H1 (cell line): ENCODE measurements at regions not wholly inside any gene's neighbourhood (a gene's known extent, or its start where the extent isn't known, plus 50 kb on each side); places are given as distances from the start of the nearest gene placed in this dataset.

Experiments used
- CTCF ChIA-PET: fragments of 300-600 bp; sonication (Branson Sonifier 250); formaldehyde crosslinking; loops from one replicate; lab custom pipeline; 2021; ENCODE audit not compliant: partially characterized antibody; lab: Charles Lee
- POLR2A ChIA-PET: fragments of 300-600 bp; sonication (Branson Sonifier 250); formaldehyde crosslinking; loops from one replicate; lab custom pipeline; 2021; ENCODE audit warnings: inconsistent platforms; ENCODE audit not compliant: partially characterized antibody; lab: Charles Lee
- DNase-seq, 2 experiments: peaks; one replicate each; pipeline versions ENCODE4 v3.0.0 to v3.0.0-alpha.2; 2010 to 2022; ENCODE audit warnings: low spot score in 2 of 2, low read depth in 1 of 2, mixed read lengths in 1 of 2
- FAIRE-seq: peaks from 2 replicates; lab custom pipeline; 2011; peaks lifted over from hg19 to GRCh38; lab: Jason Lieb, UNC
- H2AFZ ChIP-seq: 2 replicates; pipeline ENCODE4 v1.8.1; 2012; ENCODE audit warnings: low read length, inconsistent platforms
- H2AK5ac ChIP-seq: 2 replicates; pipeline ENCODE4 v1.6.1; 2013; ENCODE audit warnings: low read depth, low read length
- H2BK120ac ChIP-seq: replicated peaks from 2 replicates; pipeline ENCODE3; 2013; ENCODE audit warnings: low read depth, low read length, inconsistent platforms
- H2BK12ac ChIP-seq: 2 replicates; pipeline ENCODE4 v1.6.1; 2013; ENCODE audit warnings: low read depth, low read length
- H2BK15ac ChIP-seq: 2 replicates; pipeline ENCODE4 v1.6.1; 2013; ENCODE audit warnings: low read length
- H2BK20ac ChIP-seq: 2 replicates; pipeline ENCODE4 v1.6.1; 2013; ENCODE audit warnings: low read length
- H2BK5ac ChIP-seq: 2 replicates; pipeline ENCODE4 v1.6.1; 2013; ENCODE audit warnings: low read depth, low read length
- H3K14ac ChIP-seq: 2 replicates; pipeline ENCODE4 v1.6.1; 2013; ENCODE audit warnings: inconsistent platforms; ENCODE audit not compliant: insufficient read length
- H3K18ac ChIP-seq: 2 replicates; pipeline ENCODE4 v1.6.1; 2013; ENCODE audit warnings: low read length; ENCODE audit errors: extremely low read depth
- H3K23ac ChIP-seq: 2 replicates; pipeline ENCODE4 v1.6.1; 2013; ENCODE audit warnings: inconsistent platforms; ENCODE audit not compliant: insufficient read length
- H3K23me2 ChIP-seq: 2 replicates; pipeline ENCODE4 v1.6.1; 2013; ENCODE audit warnings: low read depth, low read length
- H3K27ac ChIP-seq: 2 replicates; pipeline ENCODE4 v1.6.1; 2011; ENCODE audit warnings: low read depth, low read length, inconsistent platforms
- H3K27me3 ChIP-seq, 4 experiments: replicated peaks in 1 of 4; 1 replicate in 1 of 4; 2 replicates in 3 of 4; pipeline versions ENCODE4 v1.6.1 to v1.8.1; 2011 to 2013; ENCODE audit warnings: low read length in 3 of 4, mild to moderate bottlenecking in 3 of 4, inconsistent platforms in 2 of 4, mixed read lengths in 2 of 4, moderate library complexity in 1 of 4; ENCODE audit not compliant: control insufficient read depth in 3 of 4, insufficient read depth in 3 of 4; ENCODE audit errors: extremely low read depth in 1 of 4
- H3K36me3 ChIP-seq, 4 experiments: 2 replicates each; pipeline versions ENCODE4 v1.6.1 to v1.8.1; 2011 to 2013; ENCODE audit warnings: mild to moderate bottlenecking in 4 of 4, low read length in 3 of 4, moderate library complexity in 2 of 4, control low read depth in 1 of 4, inconsistent platforms in 1 of 4; ENCODE audit not compliant: insufficient read depth in 4 of 4, control insufficient read depth in 2 of 4
- H3K4ac ChIP-seq: replicated peaks from 2 replicates; pipeline ENCODE3; 2013; ENCODE audit warnings: low read length, low read depth, mixed read lengths, inconsistent platforms; ENCODE audit not compliant: insufficient read length
- H3K4me1 ChIP-seq, 4 experiments: replicated peaks in 1 of 4; 1 replicate in 1 of 4; 2 replicates in 3 of 4; pipeline versions ENCODE4 v1.6.1 to v1.8.1; 2011 to 2013; ENCODE audit warnings: low read length in 3 of 4, inconsistent platforms in 2 of 4, mixed read lengths in 1 of 4; ENCODE audit not compliant: insufficient read depth in 4 of 4, control insufficient read depth in 3 of 4
- H3K4me2 ChIP-seq, 2 experiments: 2 replicates each; pipeline versions ENCODE4 v1.6.1 to v1.8.1; 2011 to 2013; ENCODE audit warnings: low read depth in 2 of 2, low read length in 2 of 2, control low read depth in 1 of 2, inconsistent platforms in 1 of 2, mild to moderate bottlenecking in 1 of 2; ENCODE audit not compliant: insufficient read depth in 1 of 2
- H3K4me3 ChIP-seq, 4 experiments: fragments of 200-600, 300-600 bp in 1 of 4; sonication (generic), shearing (Covaris generic), sonication (Bioruptor Twin) in 1 of 4; 2 replicates each; pipeline versions ENCODE4 v1.5.1 to v1.8.1; 2011 to 2016; ENCODE audit warnings: low read length in 4 of 4, low read depth in 3 of 4, control low read depth in 2 of 4, inconsistent platforms in 2 of 4, mild to moderate bottlenecking in 2 of 4, mixed read lengths in 1 of 4, moderate library complexity in 1 of 4; ENCODE audit not compliant: insufficient read depth in 2 of 4; ENCODE audit errors: extremely low read depth in 1 of 4
- H3K56ac ChIP-seq: replicated peaks from 2 replicates; pipeline ENCODE3; 2013; ENCODE audit warnings: low read depth, mild to moderate bottlenecking, mixed read lengths, low read length, inconsistent platforms; ENCODE audit not compliant: insufficient read length
- H3K79me1 ChIP-seq: 2 replicates; pipeline ENCODE4 v1.6.1; 2013; ENCODE audit warnings: low read depth, low read length, control low read depth
- H3K79me2 ChIP-seq, 2 experiments: 2 replicates each; pipeline versions ENCODE4 v1.6.1 to v1.8.1; 2012 to 2013; ENCODE audit warnings: low read length in 2 of 2, mild to moderate bottlenecking in 2 of 2, inconsistent platforms in 1 of 2; ENCODE audit not compliant: insufficient read depth in 2 of 2, control insufficient read depth in 1 of 2
- H3K9ac ChIP-seq, 4 experiments: replicated peaks in 1 of 4; 1 replicate in 1 of 4; 2 replicates in 3 of 4; pipeline versions ENCODE4 v1.6.1 to v1.8.1; 2011 to 2013; ENCODE audit warnings: low read depth in 3 of 4, low read length in 3 of 4, control low read depth in 2 of 4, mild to moderate bottlenecking in 2 of 4, moderate library complexity in 2 of 4, inconsistent platforms in 1 of 4; ENCODE audit errors: extremely low read depth in 1 of 4
- H3K9me3 ChIP-seq, 2 experiments: 2 replicates each; pipeline versions ENCODE4 v1.6.1 to v1.8.1; 2012 to 2013; ENCODE audit warnings: mild to moderate bottlenecking in 2 of 2, moderate library complexity in 2 of 2, control low read depth in 1 of 2, inconsistent platforms in 1 of 2, low read depth in 1 of 2, low read length in 1 of 2, mixed read lengths in 1 of 2; ENCODE audit not compliant: insufficient read depth in 2 of 2
- H4K20me1 ChIP-seq, 2 experiments: replicated peaks in 1 of 2; 2 replicates each; pipeline versions ENCODE3 to v1.8.1; 2011 to 2013; ENCODE audit warnings: inconsistent platforms in 2 of 2, low read length in 2 of 2, mild to moderate bottlenecking in 1 of 2; ENCODE audit not compliant: insufficient read depth in 2 of 2, control insufficient read depth in 1 of 2
- H4K5ac ChIP-seq: 2 replicates; pipeline ENCODE4 v1.6.1; 2013; ENCODE audit warnings: low read length, low read depth, mixed read lengths, inconsistent platforms; ENCODE audit not compliant: insufficient read length
- H4K8ac ChIP-seq: 2 replicates; pipeline ENCODE4 v1.8.0; 2013; ENCODE audit warnings: mild to moderate bottlenecking, moderate library complexity, low read length, inconsistent platforms; ENCODE audit not compliant: insufficient read depth; ENCODE audit errors: extremely low read depth
- H4K91ac ChIP-seq: replicated peaks from 2 replicates; pipeline ENCODE3; 2013; ENCODE audit warnings: low read length, mixed read lengths, inconsistent platforms; ENCODE audit not compliant: insufficient read length
- ASH2L ChIP-seq: fragments of 200-600, 300-600 bp; sonication (generic); IDR thresholded peaks from one replicate; pipeline ENCODE4 v1.7.1; 2017; ENCODE audit warnings: low read length
- CREB1 ChIP-seq: IDR thresholded peaks from 2 replicates; pipeline ENCODE4 v1.6.1; 2012; ENCODE audit warnings: inconsistent platforms
- TAF7 ChIP-seq: optimal IDR thresholded peaks from 2 replicates; pipeline ENCODE3; 2011; ENCODE audit warnings: low read depth, mild to moderate bottlenecking, inconsistent platforms, low read length, moderate library complexity, borderline replicate concordance
- WGBS, 2 experiments: shearing (Covaris generic) in 1 of 2; methylation state at CpG; one replicate each; pipeline versions ENCODE4 v1.1.6 to v1.1.7; 2013 to 2015; ENCODE audit warnings: low lambda C conversion rate in 2 of 2, mixed read lengths in 2 of 2, inconsistent platforms in 1 of 2, low coverage in 1 of 2, missing lambda C conversion rate in 1 of 2; ENCODE audit not compliant: insufficient replicate concordance in 2 of 2, insufficient coverage in 1 of 2, insufficient read length in 1 of 2; ENCODE audit errors: extremely low coverage in 1 of 2, missing lambda C conversion rate in 1 of 2; 5-methylcytosine and 5-hydroxymethylcytosine counted together

DNA sequence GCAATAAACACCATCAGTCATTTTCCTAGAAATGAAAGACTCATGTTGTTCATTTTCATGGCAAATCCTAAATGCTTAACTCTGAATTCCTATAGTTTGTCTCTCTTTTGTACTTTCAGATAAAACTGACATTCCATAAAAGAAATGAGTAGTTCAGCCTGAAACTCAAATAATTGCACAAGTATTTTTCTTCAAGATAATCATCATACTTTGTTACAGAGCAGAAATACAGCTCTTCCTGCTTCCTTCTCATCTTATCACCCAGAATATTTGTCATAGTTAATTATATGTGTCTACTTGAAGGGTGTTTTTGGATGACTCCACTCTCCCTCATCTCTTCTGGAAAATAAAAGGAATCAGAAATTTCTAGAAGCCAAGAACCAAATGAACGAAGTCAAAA is 141.1 kb downstream of the HNMT start:
- Histone ChIP-seq H3K36me3 (no peaks in the 10 kb centered on the region), H3K4me2 (no peak overlapping the region), H4K5ac (no peak overlapping the region), H3K9me3 (0 out of 4 replicates have a peak, but pooled peaks cover 0 to 2% of the 10 kb centered on the region in 2 experiments), H3K79me2 (no peaks in the 10 kb centered on the region), H2AFZ (no peak overlapping the region), H2AK5ac (no peak overlapping the region), H3K23ac (no peak overlapping the region), H2BK120ac (no peak overlapping the region), H3K4me3 (no peak overlapping the region), H3K18ac (no peak overlapping the region), H4K20me1 (no peaks in the 10 kb centered on the region), H3K27ac (no peak overlapping the region), H3K9ac (no peak overlapping the region), H3K4ac (no peak overlapping the region), H3K14ac (no peak overlapping the region), H2BK5ac (no peak overlapping the region), H4K91ac (no peak overlapping the region), H2BK12ac (no peak overlapping the region), H2BK15ac (no peak overlapping the region), H3K79me1 (no peaks in the 10 kb centered on the region), H3K56ac (no peak overlapping the region), H4K8ac (no peak overlapping the region), H3K27me3 (no peaks in the 10 kb centered on the region), H3K23me2 (no peaks in the 10 kb centered on the region), H2BK20ac (no peak overlapping the region), H3K4me1 (no peaks in the 10 kb centered on the region)
- POLR2A ChIA-PET: no interaction called here
- no peak for FAIRE-seq
- CTCF ChIA-PET: no interaction called here
- WGBS, 2 experiments: 84% methylated on average over 1 of the region's 1 CpG; no CpG with 5 or more reads in 1 of the 2 experiments
- TF ChIP-seq TAF7 (no peak), CREB1 (no peak), ASH2L (no peak)
- DNase-seq: no peak
